Colonic mucosa (tissue), 4 donors: ENCODE measurements at regions not wholly inside any gene's neighbourhood (a gene's known extent, or its start where the extent isn't known, plus 50 kb on each side); places are given as distances from the start of the nearest gene placed in this dataset.

Experiments
- DNase-seq: peaks from one replicate; pipeline ENCODE4 v3.0.0-alpha.2; 2020
- H3K27ac ChIP-seq: fragments of 200-600 bp; one replicate; pipeline ENCODE4 v1.8.0; 2021
- H3K27me3 ChIP-seq: fragments of 200-600 bp; one replicate; pipeline ENCODE4 v1.8.0; 2021
- H3K36me3 ChIP-seq: fragments of 200-600 bp; one replicate; pipeline ENCODE4 v1.8.0; 2021
- H3K4me1 ChIP-seq: fragments of 200-600 bp; one replicate; pipeline ENCODE4 v1.8.0; 2021; ENCODE audit warnings: mild to moderate bottlenecking
- H3K4me3 ChIP-seq: fragments of 200-600 bp; one replicate; pipeline ENCODE4 v1.8.0; 2021
- H3K9ac ChIP-seq, 2 donors: one replicate each; pipeline ENCODE4 v1.7.0; 2013; ENCODE audit warnings: control low read depth in 2 of 2, low read depth in 2 of 2, low read length in 2 of 2
- H3K9me3 ChIP-seq: fragments of 200-600 bp; one replicate; pipeline ENCODE4 v1.8.0; 2021
- intact Hi-C: fragments of 100-400 bp; cut with DNase I; formaldehyde crosslinking; loops from one replicate; pipeline ENCODE4 v1.14.1; 2022
- TF ChIP-seq, protein P1 (sequence below): fragments of 200-600 bp; IDR thresholded peaks from one replicate; pipeline ENCODE4 v1.8.0; 2022; ENCODE audit warnings: antibody characterized with exemption, mild to moderate bottlenecking
- donor health status: healthy.
- donor health status: DM: no; HTN: no; CAD: no.
- donor health status: DM: no; HTN: no; CAD: no.

DNA sequence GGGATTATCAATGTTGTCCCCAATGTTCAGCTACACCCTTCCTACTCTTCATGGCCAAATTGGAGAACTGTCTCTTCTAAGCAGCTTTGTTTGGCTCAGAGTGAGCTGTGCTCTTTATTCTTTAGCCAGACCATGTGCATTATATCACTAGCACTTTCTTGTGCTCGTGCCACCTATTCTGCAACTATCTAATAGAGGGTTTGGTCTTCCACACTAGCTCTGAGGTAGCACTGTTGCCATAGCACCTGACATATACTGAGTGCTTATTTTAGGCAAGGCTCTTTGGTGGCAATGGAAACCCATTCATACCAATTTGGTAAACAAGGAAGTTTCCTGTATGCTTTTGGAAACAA lies 394.3 kb upstream of the C2CD4B start:
- Histone ChIP-seq H3K27ac (no peak overlapping the region), H3K9me3 (no peaks in the 10 kb centered on the region), H3K4me3 (no peak overlapping the region), H3K4me1 (no peaks in the 10 kb centered on the region), H3K27me3 (no peaks in the 10 kb centered on the region), H3K36me3 (no peaks in the 10 kb centered on the region), H3K9ac (no peak overlapping the region)
- TF ChIP-seq, protein P1, sequence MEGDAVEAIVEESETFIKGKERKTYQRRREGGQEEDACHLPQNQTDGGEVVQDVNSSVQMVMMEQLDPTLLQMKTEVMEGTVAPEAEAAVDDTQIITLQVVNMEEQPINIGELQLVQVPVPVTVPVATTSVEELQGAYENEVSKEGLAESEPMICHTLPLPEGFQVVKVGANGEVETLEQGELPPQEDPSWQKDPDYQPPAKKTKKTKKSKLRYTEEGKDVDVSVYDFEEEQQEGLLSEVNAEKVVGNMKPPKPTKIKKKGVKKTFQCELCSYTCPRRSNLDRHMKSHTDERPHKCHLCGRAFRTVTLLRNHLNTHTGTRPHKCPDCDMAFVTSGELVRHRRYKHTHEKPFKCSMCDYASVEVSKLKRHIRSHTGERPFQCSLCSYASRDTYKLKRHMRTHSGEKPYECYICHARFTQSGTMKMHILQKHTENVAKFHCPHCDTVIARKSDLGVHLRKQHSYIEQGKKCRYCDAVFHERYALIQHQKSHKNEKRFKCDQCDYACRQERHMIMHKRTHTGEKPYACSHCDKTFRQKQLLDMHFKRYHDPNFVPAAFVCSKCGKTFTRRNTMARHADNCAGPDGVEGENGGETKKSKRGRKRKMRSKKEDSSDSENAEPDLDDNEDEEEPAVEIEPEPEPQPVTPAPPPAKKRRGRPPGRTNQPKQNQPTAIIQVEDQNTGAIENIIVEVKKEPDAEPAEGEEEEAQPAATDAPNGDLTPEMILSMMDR: no peak
- DNase-seq: no peak
- intact Hi-C loops: loop anchor here (10.0 kb wide), 1 partner anchor 85 kb away; no protein-coding TSS in a partner anchor

DNA sequence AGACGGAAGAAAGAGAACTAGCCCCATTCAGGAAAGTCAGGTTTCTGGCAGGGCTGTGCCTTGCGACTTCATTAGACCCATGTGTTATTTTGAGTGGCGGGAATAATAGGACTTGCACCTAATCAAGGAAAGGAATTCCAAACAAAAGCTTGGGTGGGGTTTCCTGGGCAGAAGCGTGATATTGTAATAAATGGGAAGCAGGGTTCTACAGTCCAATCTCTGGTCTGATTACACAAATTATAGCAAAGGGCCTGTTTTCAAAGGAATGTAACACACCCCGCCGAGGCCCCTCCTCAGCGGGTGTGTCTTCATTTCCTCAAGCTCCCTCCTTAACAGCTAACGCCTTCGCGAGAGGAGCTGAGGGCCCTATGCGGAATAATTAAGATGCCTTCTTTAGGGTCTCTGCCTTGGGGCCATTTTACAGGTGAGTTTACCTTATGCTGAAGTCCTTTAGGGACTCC lies 396.0 kb upstream of the C2CD4B start:
- H3K9me3 ChIP-seq: no peaks in the 10 kb centered on the region
- DNase-seq: peak; percentile 85
- H3K36me3 ChIP-seq: no peaks in the 10 kb centered on the region
- H3K27me3 ChIP-seq: no peaks in the 10 kb centered on the region
- H3K4me1 ChIP-seq: peaks cover 6% of the 10 kb centered on the region
- H3K9ac ChIP-seq: peak overlapping the region; percentile 62 to 76
- peak overlapping the region; percentile 25 for H3K4me3 ChIP-seq
- intact Hi-C loops: no loop called here
- TF ChIP-seq, protein P1: no peak
- peak overlapping the region; percentile 73 for H3K27ac ChIP-seq

GRCh38 chr15:62561571-62561970 lies 396.5 kb upstream of the C2CD4B start:
- intact Hi-C loops: no loop called here
- Histone ChIP-seq H3K36me3 (no peaks in the 10 kb centered on the region), H3K27me3 (no peaks in the 10 kb centered on the region), H3K27ac (peak overlapping the region; percentile 73), H3K9ac (peak overlapping the region; percentile 62 to 76), H3K4me1 (peaks cover 6% of the 10 kb centered on the region), H3K4me3 (peak overlapping the region; percentile 25), H3K9me3 (no peaks in the 10 kb centered on the region)
- TF ChIP-seq, protein P1: no peak
- DNase-seq: peak; percentile 60

DNA sequence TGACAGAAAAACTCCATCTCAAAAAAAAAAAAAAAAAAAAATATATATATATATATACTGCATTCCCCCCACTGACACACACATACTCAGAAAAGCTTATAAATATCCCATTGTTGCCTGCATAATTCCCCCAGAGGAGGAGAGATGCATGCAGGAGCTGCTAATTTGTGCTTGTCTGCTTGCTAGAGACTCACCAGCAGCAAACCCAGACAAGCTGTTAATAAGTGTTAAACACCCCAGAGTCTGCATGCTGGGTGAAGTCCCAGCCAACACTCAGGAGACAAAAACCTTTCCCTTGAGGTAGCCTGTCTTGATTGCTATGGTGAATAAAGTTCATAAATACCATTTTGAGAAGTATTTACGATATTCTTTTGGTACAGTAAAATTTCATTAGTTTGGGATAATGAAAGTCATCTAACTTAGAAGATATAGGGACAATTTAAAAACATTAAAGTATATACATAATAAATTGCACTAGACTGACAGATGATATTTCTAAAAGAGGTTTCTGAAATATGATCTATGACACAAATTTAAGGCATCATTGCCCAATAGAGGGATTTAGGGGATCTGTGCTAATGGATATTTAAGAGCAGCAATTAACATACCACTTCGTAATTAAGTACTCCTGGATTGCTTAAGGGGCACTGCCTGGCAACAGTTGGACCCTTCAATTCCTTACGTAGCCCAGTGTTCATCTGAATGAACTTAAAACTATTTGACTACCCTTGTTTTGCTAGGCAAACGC lies 400.0 kb upstream of the C2CD4B start:
- H3K27me3 ChIP-seq: no peaks in the 10 kb centered on the region
- H3K9me3 ChIP-seq: no peaks in the 10 kb centered on the region
- H3K4me1 ChIP-seq: peaks cover 6% of the 10 kb centered on the region
- DNase-seq: no peak
- no peaks in the 10 kb centered on the region for H3K36me3 ChIP-seq
- no peak overlapping the region for H3K4me3 ChIP-seq
- intact Hi-C loops: no loop called here
- peak overlapping the region in 1 of 2 donors; percentile 58 for H3K9ac ChIP-seq
- TF ChIP-seq, protein P1: no peak
- no peak overlapping the region for H3K27ac ChIP-seq

DNA sequence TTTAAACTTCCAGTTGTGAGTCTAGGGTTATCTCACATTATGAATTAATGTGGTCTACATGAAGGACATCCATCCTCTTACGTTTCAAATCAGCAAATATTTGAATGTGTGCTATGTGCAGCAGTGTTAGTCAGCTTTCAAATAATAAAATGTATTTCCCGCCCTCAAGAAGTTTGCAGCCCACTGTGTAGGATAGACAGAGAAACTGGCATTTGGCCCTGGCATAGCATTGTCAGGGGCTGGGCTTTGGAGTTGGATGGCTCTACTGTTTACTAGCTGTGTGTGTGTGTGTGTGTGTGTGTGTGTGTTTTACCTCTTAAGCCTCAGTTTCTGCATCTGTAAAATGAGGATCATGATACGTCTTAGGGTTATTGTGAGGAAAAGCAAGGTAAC lies 400.5 kb upstream of the C2CD4B start:
- Histone ChIP-seq H3K36me3 (no peaks in the 10 kb centered on the region), H3K27ac (no peak overlapping the region), H3K9ac (peak overlapping the region in 1 of 2 donors; percentile 58), H3K27me3 (no peaks in the 10 kb centered on the region), H3K9me3 (no peaks in the 10 kb centered on the region), H3K4me3 (no peak overlapping the region), H3K4me1 (peaks cover 10% of the 10 kb centered on the region)
- DNase-seq: no peak
- intact Hi-C loops: no loop called here
- TF ChIP-seq, protein P1: no peak
